Prostate gland (tissue), 2 donors: ENCODE measurements at regions not wholly inside any gene's neighbourhood (a gene's known extent, or its start where the extent isn't known, plus 50 kb on each side); places are given as distances from the start of the nearest gene placed in this dataset.
A peak's percentile ranks its signal among the peaks of the same experiment; 100 is the strongest.
"Not testable (repeated sequence)": the region's sequence is repeated elsewhere in the genome, so short reads cannot be mapped to it uniquely, and the experiment has no call there.

ENCODE experiments used
- DNase-seq: peaks from one replicate; pipeline ENCODE4 v3.0.0-alpha.2; 2019; ENCODE audit warnings: low spot score
- H3K27ac ChIP-seq, 2 donors: fragments of 200-600 bp; sonication (generic); 2 replicates each; pipeline ENCODE4 v1.5.1; 2017 to 2019
- H3K27me3 ChIP-seq: fragments of 200-600 bp; sonication (generic); replicated peaks from 2 replicates; pipeline ENCODE4 v1.5.1; 2019; ENCODE audit not compliant: insufficient read depth
- H3K36me3 ChIP-seq, 2 donors: fragments of 200-600 bp; sonication (generic); 1 replicate in 1 of 2; 2 replicates in 1 of 2; pipeline versions ENCODE4 v1.5.1 to v1.8.1; 2017 to 2019
- H3K4me1 ChIP-seq: fragments of 200-600 bp; sonication (generic); replicated peaks from 2 replicates; pipeline ENCODE4 v1.5.1; 2019
- H3K4me3 ChIP-seq, 2 donors: fragments of 200-600 bp; sonication (generic); 2 replicates each; pipeline ENCODE4 v1.5.1; 2017 to 2019
- H3K9me3 ChIP-seq: fragments of 200-600 bp; sonication (generic); 2 replicates; pipeline ENCODE4 v1.5.1; 2017
- POLR2A ChIP-seq: fragments of 450-650 bp; IDR thresholded peaks from one replicate; pipeline ENCODE4 v1.6.1; 2016; ENCODE audit warnings: antibody characterized with exemption, mild to moderate bottlenecking
- POLR2AphosphoS5 ChIP-seq: sonication (generic); formaldehyde crosslinking; IDR thresholded peaks from one replicate; pipeline ENCODE4 v1.6.1; 2017; ENCODE audit warnings: antibody characterized with exemption
- WGBS: methylation state at CpG from one replicate; pipeline ENCODE4 v1.1.5; 2018; 5-methylcytosine and 5-hydroxymethylcytosine counted together
- intact Hi-C: fragments of 100-400 bp; cut with DNase I; formaldehyde crosslinking; loops from one replicate; pipeline ENCODE4 v1.14.2; 2022
- TF ChIP-seq, protein P1 (sequence below), 4 experiments: fragments of 200-600 bp in 2 of 4; fragments of 450-650 bp in 2 of 4; sonication (generic) in 2 of 4; IDR thresholded peaks; 1 replicate in 3 of 4; 2 replicates in 1 of 4; pipeline ENCODE4 v1.5.1; 2016 to 2019; ENCODE audit warnings: antibody characterized with exemption in 4 of 4, mild to moderate bottlenecking in 2 of 4, moderate library complexity in 2 of 4

DNA sequence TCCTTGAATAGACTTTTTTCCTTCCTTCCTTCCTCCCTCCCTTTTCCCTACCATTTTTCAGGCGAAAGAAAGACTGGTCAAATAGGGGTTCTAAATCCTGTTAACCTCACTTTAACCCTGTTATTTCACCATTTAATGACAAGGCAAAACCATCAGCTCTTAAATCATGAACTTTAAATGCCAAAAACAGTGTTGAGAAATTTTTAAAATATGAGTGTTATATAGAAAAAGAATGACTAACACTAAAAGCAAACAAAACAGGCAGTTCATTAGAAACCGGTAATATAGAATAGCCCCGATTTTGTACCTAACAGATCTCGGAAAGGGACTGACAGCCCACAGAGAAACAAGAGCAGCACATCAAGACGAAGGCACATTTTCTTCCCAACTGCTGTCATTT is 57.4 kb upstream of the CEP85L start:
- TF ChIP-seq, protein P1, sequence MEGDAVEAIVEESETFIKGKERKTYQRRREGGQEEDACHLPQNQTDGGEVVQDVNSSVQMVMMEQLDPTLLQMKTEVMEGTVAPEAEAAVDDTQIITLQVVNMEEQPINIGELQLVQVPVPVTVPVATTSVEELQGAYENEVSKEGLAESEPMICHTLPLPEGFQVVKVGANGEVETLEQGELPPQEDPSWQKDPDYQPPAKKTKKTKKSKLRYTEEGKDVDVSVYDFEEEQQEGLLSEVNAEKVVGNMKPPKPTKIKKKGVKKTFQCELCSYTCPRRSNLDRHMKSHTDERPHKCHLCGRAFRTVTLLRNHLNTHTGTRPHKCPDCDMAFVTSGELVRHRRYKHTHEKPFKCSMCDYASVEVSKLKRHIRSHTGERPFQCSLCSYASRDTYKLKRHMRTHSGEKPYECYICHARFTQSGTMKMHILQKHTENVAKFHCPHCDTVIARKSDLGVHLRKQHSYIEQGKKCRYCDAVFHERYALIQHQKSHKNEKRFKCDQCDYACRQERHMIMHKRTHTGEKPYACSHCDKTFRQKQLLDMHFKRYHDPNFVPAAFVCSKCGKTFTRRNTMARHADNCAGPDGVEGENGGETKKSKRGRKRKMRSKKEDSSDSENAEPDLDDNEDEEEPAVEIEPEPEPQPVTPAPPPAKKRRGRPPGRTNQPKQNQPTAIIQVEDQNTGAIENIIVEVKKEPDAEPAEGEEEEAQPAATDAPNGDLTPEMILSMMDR (IDR thresholded peaks at IDR 0.05): no peak
- TF ChIP-seq POLR2A: no peak
- no peak for TF ChIP-seq POLR2AphosphoS5
- no peak for DNase-seq
- intact Hi-C loops: no loop called here
- H3K4me3 ChIP-seq: peak overlapping the region; percentile 5 to 17
- no peaks in the 10 kb centered on the region for H3K27me3 ChIP-seq
- no peaks in the 10 kb centered on the region for H3K36me3 ChIP-seq
- 16% methylated on average over 5 of the region's 5 CpGs for WGBS
- H3K27ac ChIP-seq: peak overlapping the region; percentile 23 to 25
- no peaks in the 10 kb centered on the region for H3K4me1 ChIP-seq
- no peaks in the 10 kb centered on the region for H3K9me3 ChIP-seq

GRCh38 chr6:118708055-118708454 is 56.7 kb upstream of the CEP85L start:
- DNase-seq: no peak
- H3K4me3 ChIP-seq: no peak overlapping the region
- H3K9me3 ChIP-seq: no peaks in the 10 kb centered on the region
- WGBS: 95% methylated on average over 3 of the region's 3 CpGs
- no peaks in the 10 kb centered on the region for H3K27me3 ChIP-seq
- no peaks in the 10 kb centered on the region for H3K36me3 ChIP-seq
- no peak for TF ChIP-seq POLR2AphosphoS5
- no peak for TF ChIP-seq POLR2A
- TF ChIP-seq, protein P1 (IDR thresholded peaks at IDR 0.05): no peak
- H3K4me1 ChIP-seq: no peaks in the 10 kb centered on the region
- intact Hi-C loops: no loop called here
- H3K27ac ChIP-seq: no peak overlapping the region

DNA sequence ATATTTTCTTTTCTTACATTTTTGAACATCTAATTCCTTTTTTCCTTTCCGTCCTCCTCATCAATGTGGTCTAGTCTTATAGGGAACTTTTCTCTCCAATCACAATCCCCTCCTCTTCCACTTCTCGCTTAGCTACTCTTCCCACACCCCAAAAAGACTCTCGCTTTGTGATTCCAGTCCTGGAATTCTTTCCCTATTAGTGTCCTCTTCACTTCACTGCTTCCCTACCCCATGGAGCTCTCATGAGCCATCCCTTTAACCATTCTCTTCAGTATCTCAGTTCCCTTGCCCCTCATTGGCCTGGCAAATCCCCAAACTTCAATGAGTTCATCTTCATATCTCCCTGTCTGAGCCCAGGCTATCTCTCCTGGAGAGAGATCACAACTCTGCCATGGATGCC is 55.3 kb upstream of the CEP85L start:
- H3K36me3 ChIP-seq: no peaks in the 10 kb centered on the region
- TF ChIP-seq POLR2AphosphoS5 (no peak), POLR2A (no peak)
- TF ChIP-seq, protein P1 (IDR thresholded peaks at IDR 0.05): no peak
- no peaks in the 10 kb centered on the region for H3K4me1 ChIP-seq
- no peak for DNase-seq
- no peaks in the 10 kb centered on the region for H3K9me3 ChIP-seq
- intact Hi-C loops: no loop called here
- no peak overlapping the region for H3K4me3 ChIP-seq
- 96% methylated on average over 3 of the region's 3 CpGs for WGBS
- no peak overlapping the region for H3K27ac ChIP-seq
- no peaks in the 10 kb centered on the region for H3K27me3 ChIP-seq

DNA sequence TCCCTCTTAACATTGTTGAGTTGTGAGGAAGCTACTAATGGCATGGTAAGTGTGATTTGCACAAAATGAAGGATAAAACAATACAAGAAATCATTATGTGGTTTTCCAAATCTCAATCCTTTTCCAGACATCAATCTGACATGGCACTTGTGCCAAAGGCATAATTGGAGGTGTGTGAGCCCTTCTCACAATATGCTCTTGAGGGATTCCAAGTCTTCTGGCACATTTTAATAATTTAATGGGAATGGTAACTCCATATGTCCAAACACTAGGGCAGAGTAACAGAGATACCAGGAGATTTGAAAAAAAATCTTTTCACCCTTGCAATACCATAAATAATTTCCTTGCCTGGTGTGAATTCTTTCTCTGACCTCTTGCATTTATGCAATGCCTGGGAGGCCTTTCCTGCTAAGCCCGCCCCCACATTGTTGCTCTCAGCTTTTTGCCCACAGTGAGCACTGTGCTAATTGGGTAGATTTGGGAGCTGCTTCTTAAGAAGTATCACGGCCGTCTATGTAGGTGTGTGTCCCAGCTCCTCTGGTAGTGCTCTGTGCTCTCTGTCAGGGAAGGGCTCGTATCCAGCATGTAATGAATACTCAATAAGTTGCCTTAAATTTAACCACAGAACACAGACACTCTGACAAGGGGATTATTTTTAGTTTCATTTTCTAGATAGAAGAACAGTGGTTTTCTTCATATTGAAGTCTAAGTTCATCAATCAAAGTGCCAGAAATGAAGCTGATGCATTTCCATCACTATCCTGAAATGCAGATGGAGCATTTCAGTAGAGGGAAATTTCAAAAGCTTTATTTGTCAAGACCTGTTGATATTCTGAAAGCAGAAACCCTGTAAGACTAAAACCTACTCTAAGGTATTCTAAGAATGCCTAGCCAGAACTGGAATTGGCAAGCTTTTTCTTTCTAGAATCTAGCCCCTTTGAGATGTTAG is 54.4 kb upstream of the CEP85L start:
- H3K27ac ChIP-seq: no peak overlapping the region
- H3K9me3 ChIP-seq: no peaks in the 10 kb centered on the region
- H3K27me3 ChIP-seq: no peaks in the 10 kb centered on the region
- intact Hi-C loops: no loop called here
- H3K36me3 ChIP-seq: no peaks in the 10 kb centered on the region
- DNase-seq: no peak
- H3K4me1 ChIP-seq: no peaks in the 10 kb centered on the region
- no peak overlapping the region for H3K4me3 ChIP-seq
- TF ChIP-seq, protein P1 (IDR thresholded peaks at IDR 0.05): no peak
- no peak for TF ChIP-seq POLR2AphosphoS5
- no peak for TF ChIP-seq POLR2A
- WGBS: 36% methylated on average over 4 of the region's 4 CpGs

DNA sequence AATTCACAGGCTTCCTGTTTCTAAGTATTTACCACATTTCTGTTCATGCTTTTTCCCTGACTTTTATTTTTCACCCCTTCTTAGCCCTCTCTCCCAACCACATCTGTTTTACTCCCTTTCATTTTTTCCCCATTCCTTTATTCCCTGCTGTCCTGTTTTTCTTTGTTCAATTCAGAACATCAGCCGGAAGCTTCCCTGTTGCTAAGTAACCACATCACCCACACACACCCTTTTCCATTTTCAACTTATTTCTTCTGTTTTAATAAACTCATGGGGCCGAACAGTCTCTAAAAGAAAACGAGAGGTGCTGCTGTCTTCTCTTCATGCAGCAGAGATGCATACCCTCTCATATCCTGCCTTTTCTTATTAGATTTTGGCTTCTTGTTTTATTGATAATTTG is 53.5 kb upstream of the CEP85L start:
- no peaks in the 10 kb centered on the region for H3K9me3 ChIP-seq
- no peak overlapping the region for H3K27ac ChIP-seq
- H3K27me3 ChIP-seq: no peaks in the 10 kb centered on the region
- no peaks in the 10 kb centered on the region for H3K36me3 ChIP-seq
- DNase-seq: no peak
- intact Hi-C loops: no loop called here
- 64% methylated on average over 3 of the region's 3 CpGs for WGBS
- no peak for TF ChIP-seq POLR2A
- TF ChIP-seq, protein P1 (IDR thresholded peaks at IDR 0.05): no peak
- no peak for TF ChIP-seq POLR2AphosphoS5
- no peak overlapping the region for H3K4me3 ChIP-seq
- H3K4me1 ChIP-seq: no peaks in the 10 kb centered on the region

DNA sequence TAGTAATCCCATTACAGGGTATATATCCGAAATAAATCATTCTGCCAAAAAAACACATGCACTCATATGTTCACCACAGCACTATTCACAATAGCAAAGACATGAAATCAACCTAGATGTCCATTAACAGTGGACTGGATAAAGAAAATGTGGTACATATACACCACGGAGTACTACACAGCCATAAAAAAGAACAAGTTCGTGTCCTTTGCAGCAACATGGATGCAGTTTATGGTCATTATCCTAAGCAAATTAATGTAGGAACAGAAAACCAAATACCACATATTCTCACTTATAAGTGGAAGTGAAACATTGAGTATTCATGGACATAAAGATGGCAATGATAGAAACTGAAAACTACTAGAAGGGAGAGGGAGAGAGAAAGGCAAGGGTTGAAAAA is 49.9 kb upstream of the CEP85L start:
- intact Hi-C loops, H3K4me1 ChIP-seq, DNase-seq, H3K4me3 ChIP-seq, H3K36me3 ChIP-seq, H3K9me3 ChIP-seq, H3K27ac ChIP-seq, H3K27me3 ChIP-seq: not testable (repeated sequence)
- WGBS: 96% methylated on average over 3 of the region's 3 CpGs
